HCT116 (cell line): ENCODE measurements at regions not wholly inside any gene's neighbourhood (a gene's known extent, or its start where the extent isn't known, plus 50 kb on each side); places are given as distances from the start of the nearest gene placed in this dataset.

Experiments used
- ATAC-seq: fragments of 200-7000 bp; cut with Tn5 transposase; 2 replicates; pipeline ENCODE4 v1.9.1; 2020; ENCODE audit warnings: mild to moderate bottlenecking, moderate library complexity
- BruUV-seq: library from RNA; stranded (reverse); fragments of 400-500 nt; replicated peaks from 2 replicates; lab custom pipeline; 2021; lab: Mats Ljungman, UMichigan
- CTCF ChIA-PET: fragments of 300-600 bp; sonication (Branson Sonifier 250); formaldehyde crosslinking; loops from one replicate; lab custom pipeline; 2021; ENCODE audit warnings: antibody characterized with exemption; lab: Charles Lee
- POLR2A ChIA-PET: fragments of 300-600, 350-600 bp; sonication (Branson Sonifier 250); formaldehyde crosslinking; loops from one replicate; lab custom pipeline; 2021; ENCODE audit warnings: antibody characterized with exemption; lab: Charles Lee
- RAD21 ChIA-PET, 2 experiments: fragments of 300-600 bp; sonication (Branson Sonifier 250); formaldehyde crosslinking; loops; one replicate each; lab custom pipeline; 2023; ENCODE audit warnings: low total read pairs in 2 of 2; ENCODE audit not compliant: uncharacterized antibody in 2 of 2, unreplicated experiment in 2 of 2, low non-redundant PET in 1 of 2; lab: Charles Lee
- DNase-seq: peaks from one replicate; pipeline ENCODE4 v3.0.0-alpha.2; 2010; ENCODE audit warnings: low read depth, low spot score
- H2AFZ ChIP-seq: fragments of 200-600 bp; shearing (Covaris generic), sonication (generic); 2 replicates; pipeline ENCODE4 v1.6.1; 2017; ENCODE audit warnings: low read depth, mixed run types, mixed read lengths, antibody characterized with exemption, low read length; ENCODE audit not compliant: poor library complexity, severe bottlenecking
- H3K27ac ChIP-seq: 2 replicates; pipeline ENCODE4 v1.5.1; 2012; ENCODE audit warnings: low read depth, low read length
- H3K27me3 ChIP-seq: fragments of 200-600 bp; sonication (generic); 2 replicates; pipeline ENCODE4 v1.6.1; 2016; ENCODE audit warnings: mixed run types, low read length, mixed read lengths; ENCODE audit not compliant: insufficient read depth
- H3K36me3 ChIP-seq, 2 experiments: fragments of 200-500 bp in 1 of 2; fragments of 200-600 bp in 1 of 2; sonication (Bioruptor generic) in 1 of 2; sonication (generic) in 1 of 2; 2 replicates each; pipeline versions ENCODE4 v1.5.1 to v1.6.1; 2014 to 2016; ENCODE audit warnings: low read length in 2 of 2, inconsistent platforms in 1 of 2, mixed read lengths in 1 of 2, mixed run types in 1 of 2; ENCODE audit not compliant: insufficient read depth in 2 of 2, control insufficient read depth in 1 of 2
- H3K4me1 ChIP-seq, 2 experiments: fragments of 200-600 bp in 1 of 2; sonication (generic) in 1 of 2; 2 replicates each; pipeline versions ENCODE4 v1.5.1 to v1.6.1; 2012 to 2017; ENCODE audit warnings: low read length in 2 of 2, inconsistent platforms in 1 of 2, mild to moderate bottlenecking in 1 of 2, mixed read lengths in 1 of 2, mixed run types in 1 of 2, moderate library complexity in 1 of 2; ENCODE audit not compliant: insufficient read depth in 2 of 2, control insufficient read depth in 1 of 2
- H3K4me2 ChIP-seq: fragments of 200-600 bp; sonication (generic); 2 replicates; pipeline ENCODE4 v1.6.1; 2017; ENCODE audit warnings: mixed run types, low read length, mixed read lengths
- H3K4me3 ChIP-seq, 2 experiments: fragments of 200-600 bp in 1 of 2; sonication (generic) in 1 of 2; replicated peaks in 1 of 2; 2 replicates each; pipeline ENCODE4 v1.5.1; 2011 to 2016; ENCODE audit warnings: low read length in 2 of 2, control low read depth in 1 of 2, low read depth in 1 of 2, mild to moderate bottlenecking in 1 of 2, mixed read lengths in 1 of 2, mixed run types in 1 of 2
- H3K79me2 ChIP-seq: fragments of 200-600 bp; sonication (generic); 2 replicates; pipeline ENCODE4 v1.6.1; 2017; ENCODE audit warnings: mild to moderate bottlenecking, mixed run types, low read length, moderate library complexity, mixed read lengths; ENCODE audit not compliant: insufficient read depth
- H3K9ac ChIP-seq: fragments of 200-600 bp; sonication (generic); 2 replicates; pipeline ENCODE4 v1.6.1; 2016; ENCODE audit warnings: low read length, mixed read lengths
- H3K9me2 ChIP-seq: fragments of 200-600 bp; sonication (generic), shearing (Covaris generic); 2 replicates; pipeline ENCODE4 v1.6.1; 2017; ENCODE audit warnings: mixed run types, mild to moderate bottlenecking, moderate library complexity; ENCODE audit not compliant: insufficient read depth
- H3K9me3 ChIP-seq, 2 experiments: fragments of 200-500 bp in 1 of 2; fragments of 200-600 bp in 1 of 2; sonication (Bioruptor generic) in 1 of 2; sonication (generic) in 1 of 2; 2 replicates each; pipeline ENCODE4 v1.6.1; 2014 to 2017; ENCODE audit warnings: low read length in 2 of 2, mixed read lengths in 2 of 2, inconsistent platforms in 1 of 2, low read depth in 1 of 2, mild to moderate bottlenecking in 1 of 2, mixed run types in 1 of 2, moderate library complexity in 1 of 2; ENCODE audit not compliant: control insufficient read depth in 1 of 2, insufficient read depth in 1 of 2
- H4K20me1 ChIP-seq: fragments of 200-600 bp; sonication (generic), shearing (Covaris generic); 2 replicates; pipeline ENCODE4 v1.6.1; 2017; ENCODE audit warnings: mixed run types, mild to moderate bottlenecking, moderate library complexity; ENCODE audit not compliant: insufficient read depth
- ATF3 ChIP-seq: IDR thresholded peaks from 2 replicates; pipeline ENCODE4 v1.6.1; 2012
- CEBPB ChIP-seq: IDR thresholded peaks from 2 replicates; pipeline ENCODE4 v1.6.1; 2012; ENCODE audit warnings: low read depth
- CTCF ChIP-seq, 3 experiments: fragments of 200-600 bp in 1 of 3; sonication (generic) in 1 of 3; IDR thresholded peaks in 2 of 3; conservative IDR thresholded peaks in 1 of 3; 2 replicates each; pipeline ENCODE4 v1.5.1; 2012 to 2017; ENCODE audit warnings: low read depth in 2 of 3, low read length in 2 of 3, antibody characterized with exemption in 1 of 3, borderline replicate concordance in 1 of 3, control low read depth in 1 of 3, mild to moderate bottlenecking in 1 of 3, mixed read lengths in 1 of 3, mixed run types in 1 of 3, moderate library complexity in 1 of 3; ENCODE audit not compliant: insufficient read depth in 1 of 3
- EGR1 ChIP-seq: IDR thresholded peaks from 2 replicates; pipeline ENCODE4 v1.6.1; 2012; ENCODE audit warnings: low read depth
- ELF1 ChIP-seq: IDR thresholded peaks from 2 replicates; pipeline ENCODE4 v1.6.1; 2012; ENCODE audit warnings: low read depth, borderline replicate concordance
- EZH2 ChIP-seq: fragments of 200-600 bp; sonication (generic); IDR thresholded peaks from 2 replicates; pipeline ENCODE4 v1.6.1; 2017; ENCODE audit warnings: antibody characterized with exemption, mixed run types
- EZH2phosphoT487 ChIP-seq: fragments of 200-600 bp; IDR thresholded peaks from 2 replicates; pipeline ENCODE4 v1.6.1; 2018; ENCODE audit warnings: antibody characterized with exemption, borderline replicate concordance
- FOSL1 ChIP-seq: IDR thresholded peaks from 2 replicates; pipeline ENCODE4 v1.6.1; 2012; ENCODE audit warnings: low read depth
- JUND ChIP-seq: IDR thresholded peaks from 2 replicates; pipeline ENCODE4 v1.6.1; 2012
- POLR2A ChIP-seq: IDR thresholded peaks from 2 replicates; pipeline ENCODE4 v1.7.0; 2011; ENCODE audit warnings: borderline replicate concordance; ENCODE audit not compliant: insufficient read depth, insufficient read length; ENCODE audit errors: extremely low read depth
- POLR2AphosphoS5 ChIP-seq: IDR thresholded peaks from 2 replicates; pipeline ENCODE4 v1.6.1; 2011; ENCODE audit warnings: mild to moderate bottlenecking, low read depth, low read length, moderate library complexity
- RAD21 ChIP-seq: IDR thresholded peaks from 2 replicates; pipeline ENCODE4 v1.6.1; 2012; ENCODE audit warnings: low read depth, mild to moderate bottlenecking
- SIN3A ChIP-seq: IDR thresholded peaks from 2 replicates; pipeline ENCODE4 v1.6.1; 2012; ENCODE audit warnings: low read depth
- SP1 ChIP-seq: IDR thresholded peaks from 2 replicates; pipeline ENCODE4 v1.6.1; 2012; ENCODE audit warnings: low read depth
- SRF ChIP-seq: IDR thresholded peaks from 2 replicates; pipeline ENCODE4 v1.6.1; 2012; ENCODE audit warnings: low read depth
- TCF7L2 ChIP-seq: IDR thresholded peaks from 2 replicates; pipeline ENCODE4 v1.7.0; 2011; ENCODE audit warnings: borderline replicate concordance, inconsistent platforms; ENCODE audit not compliant: insufficient read depth, insufficient read length; ENCODE audit errors: extremely low read depth
- YY1 ChIP-seq: IDR thresholded peaks from 2 replicates; pipeline ENCODE4 v1.6.1; 2011; ENCODE audit warnings: low read length, low read depth, moderate library complexity, mild to moderate bottlenecking; ENCODE audit not compliant: insufficient replicate concordance; ENCODE audit errors: extremely low read depth
- ZBTB33 ChIP-seq: IDR thresholded peaks from 2 replicates; pipeline ENCODE4 v1.6.1; 2011; ENCODE audit warnings: mild to moderate bottlenecking, low read length, moderate library complexity; ENCODE audit not compliant: insufficient replicate concordance; ENCODE audit errors: extremely low read depth
- ZFX ChIP-seq: fragments of 450-650 bp; IDR thresholded peaks from 2 replicates; pipeline ENCODE4 v1.6.1; 2017
- ZNF274 ChIP-seq: fragments of 200-500 bp; sonication (Bioruptor generic); IDR thresholded peaks from 2 replicates; pipeline ENCODE4 v1.6.1; 2014; ENCODE audit warnings: mild to moderate bottlenecking, low read depth, low read length, inconsistent platforms
- intact Hi-C: fragments of 100-400 bp; cut with micrococcal nuclease; formaldehyde crosslinking; loops from 2 replicates; pipeline ENCODE4 v1.10.0; 2022

GRCh38 chr3:182527745-182528144, 265.6 kb upstream of the ATP11B start:
- Histone ChIP-seq H2AFZ (no peak overlapping the region), H3K79me2 (no peaks in the 10 kb centered on the region), H3K36me3 (no peaks in the 10 kb centered on the region), H3K9ac (no peak overlapping the region), H3K9me3 (no peaks in the 10 kb centered on the region), H3K9me2 (no peaks in the 10 kb centered on the region), H3K4me2 (no peak overlapping the region), H4K20me1 (no peaks in the 10 kb centered on the region), H3K27me3 (no peaks in the 10 kb centered on the region), H3K4me3 (no peak overlapping the region), H3K4me1 (no peaks in the 10 kb centered on the region), H3K27ac (no peak overlapping the region)
- no peak for DNase-seq
- CTCF ChIA-PET, result no interaction called here
- intact Hi-C loops, result no loop called here
- RAD21 ChIA-PET, result no interaction called here
- TF ChIP-seq EZH2 (no peak), SIN3A (no peak), EGR1 (no peak), EZH2phosphoT487 (no peak), TCF7L2 (no peak), SP1 (no peak), FOSL1 (no peak), ZFX (no peak), ATF3 (no peak), POLR2A (no peak), ZBTB33 (no peak), CTCF (IDR thresholded peaks at IDR 0.05 in 2 of 3, conservative IDR thresholded peaks at IDR 0.05 in 1 of 3; ENCODE audit: borderline replicate concordance in 1 of 3, insufficient read depth in 1 of 3, low read depth in 2 of 3, low read length in 2 of 3) (no peak), RAD21 (no peak), ELF1 (no peak), SRF (no peak), JUND (no peak), POLR2AphosphoS5 (no peak), CEBPB (no peak), YY1 (no peak), ZNF274 (no peak)
- POLR2A ChIA-PET, result no interaction called here
- ATAC-seq, result no peak
- no TSS peak for BruUV-seq
